Activated CD8-positive, alpha-beta memory T cell treated with anti-CD3 and anti-CD28 coated beads, Interleukin-2, amount 10 ng/mL, durations not matched to agents 7 days and 5 days (primary cell): ENCODE measurements at regions not wholly inside any gene's neighbourhood (a gene's known extent, or its start where the extent isn't known, plus 50 kb on each side); places are given as distances from the start of the nearest gene placed in this dataset.

ENCODE experiments used
- ATAC-seq: fragments of 150-1000 bp; cut with Tn5 transposase; one replicate; pipeline ENCODE4 v1.10.0; 2021; ENCODE audit warnings: moderate library complexity
- CTCF ChIA-PET: fragments of 350-600 bp; sonication (Branson Sonifier 250); formaldehyde crosslinking; loops from one replicate; lab custom pipeline; 2021; ENCODE audit warnings: antibody characterized with exemption; lab: Charles Lee
- DNase-seq: peaks from one replicate; pipeline ENCODE4 v3.0.0-alpha.2; 2020
- H3K27ac Mint-ChIP-seq: one replicate; pipeline ENCODE4 v1.8.0; 2021; ENCODE audit warnings: mild to moderate bottlenecking, mixed read lengths
- H3K27me3 Mint-ChIP-seq: one replicate; pipeline ENCODE4 v1.8.0; 2021; ENCODE audit warnings: mixed read lengths
- H3K36me3 Mint-ChIP-seq: one replicate; pipeline ENCODE4 v1.8.0; 2021; ENCODE audit warnings: mild to moderate bottlenecking, mixed read lengths
- H3K4me1 Mint-ChIP-seq: one replicate; pipeline ENCODE4 v1.8.0; 2021; ENCODE audit warnings: mixed read lengths
- H3K4me3 Mint-ChIP-seq: one replicate; pipeline ENCODE4 v1.8.0; 2021; ENCODE audit warnings: mild to moderate bottlenecking, moderate library complexity, mixed read lengths
- H3K9me3 Mint-ChIP-seq: one replicate; pipeline ENCODE4 v1.8.0; 2022; ENCODE audit warnings: low read depth, mixed read lengths

DNA sequence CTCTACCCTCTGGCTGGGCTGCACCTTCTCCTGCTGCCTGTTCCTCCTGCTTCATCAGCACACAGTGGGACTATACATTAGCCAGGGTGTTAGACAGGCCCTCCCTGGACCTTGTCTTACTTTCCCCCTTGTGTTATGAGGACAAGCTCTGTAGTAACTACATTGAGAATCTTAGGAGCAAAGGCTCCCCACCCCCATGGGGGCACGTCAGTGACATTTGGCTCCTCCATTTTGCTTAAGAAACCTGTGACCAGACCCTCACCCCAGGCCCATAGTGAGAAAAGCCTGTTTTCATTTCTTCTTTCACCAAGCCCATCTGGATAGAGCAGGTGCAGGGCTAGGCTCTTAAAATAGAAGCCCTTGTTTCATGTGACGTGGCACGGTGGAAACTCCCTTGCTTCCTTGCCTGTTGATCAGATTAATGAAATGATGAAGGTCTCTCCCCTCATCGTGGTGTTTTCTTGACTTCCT lies 146.7 kb downstream of the RPIA start:
- Mint-ChIP-seq H3K27ac (no peak overlapping the region), H3K27me3 (peaks cover 42% of the 10 kb centered on the region), H3K4me3 (no peak overlapping the region), H3K36me3 (no peaks in the 10 kb centered on the region), H3K9me3 (no peaks in the 10 kb centered on the region), H3K4me1 (no peaks in the 10 kb centered on the region)
- ATAC-seq: no peak
- CTCF ChIA-PET: interaction anchor here (1.3 kb wide), 1 partner anchor 42 kb away, joined by 3 read pairs; no protein-coding TSS in a partner anchor
- DNase-seq: no peak

DNA sequence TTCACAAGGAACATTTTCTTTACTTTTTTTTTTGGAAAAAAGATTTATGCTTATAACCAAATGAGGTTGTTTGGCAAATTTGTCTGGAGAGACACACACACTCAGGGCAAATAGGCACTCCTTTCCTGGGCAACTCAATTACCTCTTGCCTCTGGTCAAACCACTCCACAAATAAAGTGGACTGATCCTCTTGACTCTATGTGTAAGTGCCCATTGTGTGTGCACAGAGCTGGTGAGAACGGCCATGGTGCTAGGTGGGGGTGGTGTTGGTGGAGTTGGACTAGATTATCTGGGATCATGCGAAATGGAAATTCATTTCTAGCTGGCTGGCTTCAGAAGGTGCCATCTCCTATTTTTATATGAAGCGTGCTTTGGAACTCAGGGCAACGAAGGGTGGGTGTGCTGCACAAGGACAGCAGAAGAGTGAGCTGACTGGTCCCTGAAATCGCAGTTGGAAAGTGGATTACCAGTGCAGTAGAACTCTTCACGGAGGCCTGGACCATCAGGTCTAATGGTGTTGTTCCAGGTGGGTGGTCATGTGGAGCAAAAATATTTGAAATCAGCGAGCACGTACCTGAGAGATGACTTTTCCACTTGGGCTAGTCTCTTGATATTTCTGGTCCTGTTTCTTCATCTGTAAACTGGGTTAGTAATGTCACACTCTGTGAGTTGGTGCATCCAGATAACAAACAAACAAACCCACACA lies 149.9 kb downstream of the RPIA start:
- no peak overlapping the region for H3K27ac Mint-ChIP-seq
- no peak for DNase-seq
- no peaks in the 10 kb centered on the region for H3K36me3 Mint-ChIP-seq
- no peaks in the 10 kb centered on the region for H3K9me3 Mint-ChIP-seq
- H3K4me1 Mint-ChIP-seq: no peaks in the 10 kb centered on the region
- peaks cover 43% of the 10 kb centered on the region for H3K27me3 Mint-ChIP-seq
- no peak overlapping the region for H3K4me3 Mint-ChIP-seq
- CTCF ChIA-PET: interaction anchor here (1.5 kb wide), 1 partner anchor 8 kb away, joined by 3 read pairs; no protein-coding TSS in a partner anchor
- no peak for ATAC-seq

DNA sequence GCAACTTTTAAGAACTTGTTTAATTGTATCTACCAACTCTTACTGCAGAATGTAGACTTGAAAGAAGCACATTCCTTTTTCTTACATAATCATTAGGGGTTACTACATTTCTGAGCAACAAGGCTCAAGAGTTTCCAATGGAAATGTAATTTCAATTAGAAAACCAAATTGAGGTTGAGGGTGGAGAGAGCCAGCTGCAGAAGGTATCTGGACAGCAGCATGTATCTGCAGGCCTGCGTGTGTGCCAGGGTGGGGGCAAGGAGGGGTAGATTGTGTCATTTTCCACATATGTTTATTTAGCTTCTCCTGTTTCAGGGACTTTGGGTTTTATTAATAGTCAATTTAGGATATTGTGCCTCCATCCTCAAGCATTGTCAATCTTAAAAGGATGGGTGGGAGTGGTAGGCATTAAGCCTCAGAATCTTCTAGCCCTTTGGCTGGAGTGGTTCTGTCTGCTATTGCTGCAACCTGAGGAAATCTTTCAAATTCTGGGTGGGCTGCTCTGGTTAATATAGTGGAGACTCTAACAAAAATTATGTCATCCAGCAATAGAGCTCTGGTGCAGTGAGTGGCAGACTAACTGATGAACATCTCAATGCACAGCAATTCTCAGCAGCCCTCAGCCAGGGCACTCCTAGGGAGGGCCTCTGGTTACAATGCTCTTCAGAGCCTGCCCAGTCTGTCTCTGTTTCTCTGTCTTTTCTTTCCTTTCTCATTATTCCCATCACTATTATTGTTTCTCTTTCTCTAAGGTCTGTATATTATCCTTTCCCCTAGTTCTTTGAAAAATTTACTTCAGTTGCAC lies 151.4 kb downstream of the RPIA start:
- Mint-ChIP-seq H3K27ac (no peak overlapping the region), H3K4me1 (no peaks in the 10 kb centered on the region), H3K27me3 (peaks cover 48% of the 10 kb centered on the region), H3K9me3 (no peaks in the 10 kb centered on the region), H3K36me3 (no peaks in the 10 kb centered on the region), H3K4me3 (no peak overlapping the region)
- DNase-seq (no peak), ATAC-seq (no peak)
- CTCF ChIA-PET: interaction anchor here (1.3 to 1.5 kb wide), 2 partner anchors 10 to 11 kb away, joined by 3 read pairs; no protein-coding TSS in a partner anchor

DNA sequence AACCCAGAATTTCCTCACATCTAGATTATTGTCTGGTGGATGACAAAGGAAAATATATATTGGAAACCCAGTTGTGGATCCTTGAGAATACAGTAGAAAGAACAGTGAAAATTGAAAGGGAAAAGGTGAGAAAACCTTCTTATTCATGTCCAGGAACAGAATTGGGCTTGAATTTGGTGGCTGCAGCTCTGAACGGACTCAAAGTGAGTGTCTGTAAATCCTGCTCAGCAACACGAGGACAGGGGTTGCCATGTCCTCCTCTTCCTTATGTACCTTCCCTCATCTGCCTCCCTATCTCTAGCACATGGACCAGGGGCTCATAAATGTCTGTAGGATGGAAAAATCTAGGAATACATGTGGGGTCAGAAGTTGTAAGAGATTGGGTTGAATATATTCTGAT lies 152.2 kb downstream of the RPIA start:
- ATAC-seq: no peak
- CTCF ChIA-PET: no interaction called here

DNA sequence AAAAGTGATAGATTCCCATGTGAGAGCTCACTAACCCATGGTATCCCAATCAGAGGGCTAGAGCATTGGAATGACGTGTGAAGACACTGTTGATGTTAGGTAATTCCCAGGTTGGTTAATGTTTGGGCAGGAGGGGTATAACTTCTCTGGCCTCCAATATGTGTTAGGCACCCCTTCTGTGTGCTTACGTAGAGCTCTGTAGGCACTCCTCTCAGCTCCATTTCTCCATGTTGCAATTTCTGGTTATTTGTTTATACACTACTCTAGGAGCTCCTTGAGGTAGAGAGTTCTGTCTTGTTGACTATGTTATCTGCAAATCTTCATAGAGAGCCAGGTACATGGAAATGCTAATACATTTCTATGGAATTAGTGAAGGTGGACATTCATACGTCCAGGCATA lies 153.5 kb downstream of the RPIA start:
- H3K4me1 Mint-ChIP-seq: no peaks in the 10 kb centered on the region
- no peak overlapping the region for H3K4me3 Mint-ChIP-seq
- no peaks in the 10 kb centered on the region for H3K9me3 Mint-ChIP-seq
- no peak for DNase-seq
- H3K27me3 Mint-ChIP-seq: peaks cover 56% of the 10 kb centered on the region
- H3K27ac Mint-ChIP-seq: no peak overlapping the region
- CTCF ChIA-PET: no interaction called here
- ATAC-seq: no peak
- H3K36me3 Mint-ChIP-seq: no peaks in the 10 kb centered on the region

More for the DNA sequence above, 152.2 kb downstream of the RPIA start:
- Mint-ChIP-seq H3K9me3 (no peaks in the 10 kb centered on the region), H3K27ac (no peak overlapping the region), H3K4me1 (no peaks in the 10 kb centered on the region), H3K36me3 (no peaks in the 10 kb centered on the region), H3K27me3 (peaks cover 54% of the 10 kb centered on the region), H3K4me3 (no peak overlapping the region)
- no peak for DNase-seq

DNA sequence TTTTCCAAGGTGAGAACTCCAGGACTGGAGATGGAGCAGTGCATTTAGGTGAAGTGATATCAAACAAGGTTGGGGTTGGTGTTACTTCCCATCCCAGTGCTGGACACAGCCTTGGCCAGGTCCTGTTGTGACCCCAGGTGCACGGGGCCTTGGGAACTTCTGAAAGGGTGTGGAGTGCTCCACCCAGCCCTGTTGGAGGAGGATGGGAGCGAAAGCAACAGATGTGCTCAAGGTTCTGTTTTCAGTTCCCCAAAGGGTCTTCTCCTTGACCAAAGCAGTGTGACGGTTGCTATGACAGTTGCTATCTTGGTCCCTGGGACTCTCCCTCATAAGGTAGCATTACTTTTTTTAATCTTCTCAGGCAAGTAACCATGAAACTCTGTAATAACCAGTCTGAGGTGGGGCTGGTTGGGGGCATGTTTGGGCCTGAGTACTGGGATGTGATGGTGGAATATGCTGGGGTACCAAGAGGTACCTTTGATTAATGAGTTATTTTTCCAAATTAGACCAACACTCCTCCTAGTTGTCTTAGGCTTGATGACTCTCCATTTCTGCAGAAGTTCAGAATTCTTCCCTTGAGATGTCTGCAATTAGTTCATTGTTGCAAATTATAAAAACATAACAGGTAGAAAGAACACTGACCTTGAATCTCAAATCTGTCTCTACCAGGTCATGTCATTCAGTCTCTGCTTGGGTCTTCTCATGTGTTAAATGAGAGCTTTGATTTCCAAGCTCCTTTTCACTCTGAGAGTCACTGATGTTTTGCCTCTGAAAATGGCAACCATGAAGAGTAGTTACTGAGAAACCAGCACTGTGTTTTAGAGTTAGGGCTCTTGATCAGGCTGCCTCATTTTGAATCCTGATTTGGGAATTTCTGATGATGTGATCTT lies 154.5 kb downstream of the RPIA start:
- Mint-ChIP-seq H3K4me3 (no peak overlapping the region), H3K27me3 (peaks cover 51% of the 10 kb centered on the region), H3K4me1 (no peaks in the 10 kb centered on the region), H3K36me3 (no peaks in the 10 kb centered on the region), H3K9me3 (no peaks in the 10 kb centered on the region), H3K27ac (no peak overlapping the region)
- DNase-seq: no peak
- no peak for ATAC-seq
- CTCF ChIA-PET: no interaction called here

DNA sequence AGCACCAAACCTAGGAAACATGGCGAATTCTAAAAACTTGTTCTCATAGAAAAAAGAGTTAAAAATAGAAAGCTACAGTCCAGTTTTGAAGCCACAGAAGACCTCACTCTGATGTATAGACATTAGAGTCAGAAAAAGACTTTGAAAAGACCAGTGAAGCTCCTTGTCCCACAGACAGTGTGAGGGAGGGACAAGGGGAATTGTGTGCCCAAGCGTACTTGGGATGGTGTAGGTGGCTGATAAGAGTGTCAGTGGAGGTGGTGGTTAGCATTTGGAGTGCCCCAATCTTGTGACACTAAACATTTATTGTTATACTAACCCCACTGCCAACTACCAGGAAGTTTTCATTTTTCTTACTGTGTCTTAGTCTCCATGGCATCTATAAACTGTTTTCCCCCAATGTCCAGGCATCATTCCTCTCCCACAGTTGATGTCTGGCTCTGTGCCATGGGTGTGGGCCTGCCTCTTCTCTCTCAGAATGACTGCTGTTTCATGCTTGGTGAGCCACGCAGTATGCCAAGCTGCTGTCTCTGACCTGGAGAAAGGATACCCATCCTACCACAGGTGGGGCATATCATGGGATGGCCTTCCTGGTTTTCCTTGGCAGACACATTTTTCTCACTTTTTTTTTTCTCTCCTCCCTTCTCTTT lies 161.4 kb downstream of the RPIA start:
- CTCF ChIA-PET: interaction anchor here (0.6 to 1.6 kb wide), 3 partner anchors 21 to 113 kb away, joined by 3 read pairs; no protein-coding TSS in a partner anchor
- DNase-seq (no peak), ATAC-seq (no peak)
- H3K36me3 Mint-ChIP-seq: no peaks in the 10 kb centered on the region
- no peak overlapping the region for H3K27ac Mint-ChIP-seq
- no peak overlapping the region for H3K4me3 Mint-ChIP-seq
- peaks cover 8% of the 10 kb centered on the region for H3K4me1 Mint-ChIP-seq
- H3K27me3 Mint-ChIP-seq: peaks cover 29% of the 10 kb centered on the region
- no peaks in the 10 kb centered on the region for H3K9me3 Mint-ChIP-seq

DNA sequence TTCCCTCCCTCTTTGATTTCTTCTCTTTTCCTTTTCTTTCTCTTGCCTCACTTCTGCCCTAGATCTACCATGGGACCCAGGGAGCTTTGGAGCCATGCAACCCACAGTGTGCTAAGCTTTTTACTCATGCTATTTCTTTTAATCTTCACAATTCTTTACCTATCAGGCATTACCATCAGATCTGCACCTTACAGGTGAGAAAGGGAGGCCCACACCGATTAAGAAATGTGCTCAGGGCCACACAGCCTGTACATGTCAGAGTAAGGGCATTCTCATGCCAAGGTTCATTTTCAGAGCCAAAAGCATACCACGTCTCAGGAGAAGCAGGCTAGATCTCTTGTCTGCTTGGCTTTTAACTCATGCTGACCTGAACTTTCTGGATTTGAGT lies 161.9 kb downstream of the RPIA start:
- peaks cover 25% of the 10 kb centered on the region for H3K27me3 Mint-ChIP-seq
- H3K36me3 Mint-ChIP-seq: no peaks in the 10 kb centered on the region
- no peak overlapping the region for H3K4me3 Mint-ChIP-seq
- peaks cover 12% of the 10 kb centered on the region for H3K4me1 Mint-ChIP-seq
- DNase-seq: no peak
- no peak for ATAC-seq
- CTCF ChIA-PET: no interaction called here
- no peaks in the 10 kb centered on the region for H3K9me3 Mint-ChIP-seq
- no peak overlapping the region for H3K27ac Mint-ChIP-seq

DNA sequence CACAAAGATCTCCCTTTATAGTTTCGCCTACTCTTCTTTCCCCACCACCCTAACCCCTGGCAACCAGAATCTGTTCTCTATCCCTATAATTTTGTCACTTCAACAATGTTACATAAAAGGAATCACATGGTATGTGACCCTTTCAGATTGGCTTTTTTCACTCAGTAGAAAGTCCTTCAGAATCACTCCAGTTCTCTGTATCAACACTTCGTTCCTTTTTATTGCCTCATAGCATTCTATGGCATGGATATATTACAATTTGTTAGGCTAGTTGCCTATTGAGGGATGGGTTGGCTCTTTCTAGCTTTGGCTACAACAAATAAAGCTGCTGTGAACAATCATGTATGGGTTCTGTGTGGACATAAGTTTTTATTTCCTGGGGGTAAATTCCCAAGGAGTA lies 163.1 kb downstream of the RPIA start:
- no peaks in the 10 kb centered on the region for H3K9me3 Mint-ChIP-seq
- H3K4me1 Mint-ChIP-seq: peaks cover 12% of the 10 kb centered on the region
- CTCF ChIA-PET: no interaction called here
- no peaks in the 10 kb centered on the region for H3K36me3 Mint-ChIP-seq
- DNase-seq (no peak), ATAC-seq (no peak)
- peaks cover 21% of the 10 kb centered on the region for H3K27me3 Mint-ChIP-seq
- H3K27ac Mint-ChIP-seq: no peak overlapping the region
- no peak overlapping the region for H3K4me3 Mint-ChIP-seq

DNA sequence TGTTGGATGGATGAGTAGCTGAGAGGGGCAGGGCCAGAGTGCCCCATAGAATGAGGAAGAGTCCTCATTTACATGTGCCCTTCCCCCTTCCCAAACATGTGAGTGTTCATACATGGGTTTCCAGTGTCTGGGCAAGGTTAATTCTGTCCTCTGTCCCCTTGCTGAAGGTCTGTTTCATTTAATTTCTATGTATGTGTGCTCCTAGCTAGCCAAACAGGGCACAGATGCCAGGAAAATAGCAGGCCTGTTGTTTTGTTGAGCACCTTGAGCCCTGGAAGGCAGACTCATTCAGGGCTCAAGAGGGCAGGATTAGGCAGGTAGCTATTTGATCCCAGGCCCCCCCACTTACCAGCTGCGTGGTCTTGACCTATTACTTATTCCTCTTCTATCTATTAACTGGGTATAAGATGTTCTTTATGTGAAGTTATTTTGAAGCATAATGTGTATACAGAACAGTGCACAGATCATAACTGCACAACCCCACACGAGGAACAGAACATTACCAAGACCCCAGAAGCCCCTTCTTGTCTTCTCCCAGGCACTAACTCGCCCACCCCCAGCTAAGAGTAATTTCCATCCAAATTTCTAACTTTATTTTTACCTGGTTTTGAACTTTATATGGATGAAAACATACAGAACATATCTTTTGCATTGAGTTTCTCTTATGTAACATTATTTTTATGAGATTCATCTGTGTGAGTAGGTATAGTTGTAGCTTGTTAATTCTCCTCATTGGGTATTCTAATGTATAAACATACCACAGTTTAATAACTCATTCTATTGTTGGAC lies 164.3 kb downstream of the RPIA start:
- ATAC-seq (no peak), DNase-seq (no peak)
- no peak overlapping the region for H3K4me3 Mint-ChIP-seq
- peaks cover 12% of the 10 kb centered on the region for H3K4me1 Mint-ChIP-seq
- H3K27ac Mint-ChIP-seq: no peak overlapping the region
- CTCF ChIA-PET: interaction anchor here (0.9 to 1.3 kb wide), 2 partner anchors 23 to 25 kb away, joined by 3 to 4 read pairs; no protein-coding TSS in a partner anchor
- H3K36me3 Mint-ChIP-seq: no peaks in the 10 kb centered on the region
- H3K9me3 Mint-ChIP-seq: no peaks in the 10 kb centered on the region
- peaks cover 22% of the 10 kb centered on the region for H3K27me3 Mint-ChIP-seq

DNA sequence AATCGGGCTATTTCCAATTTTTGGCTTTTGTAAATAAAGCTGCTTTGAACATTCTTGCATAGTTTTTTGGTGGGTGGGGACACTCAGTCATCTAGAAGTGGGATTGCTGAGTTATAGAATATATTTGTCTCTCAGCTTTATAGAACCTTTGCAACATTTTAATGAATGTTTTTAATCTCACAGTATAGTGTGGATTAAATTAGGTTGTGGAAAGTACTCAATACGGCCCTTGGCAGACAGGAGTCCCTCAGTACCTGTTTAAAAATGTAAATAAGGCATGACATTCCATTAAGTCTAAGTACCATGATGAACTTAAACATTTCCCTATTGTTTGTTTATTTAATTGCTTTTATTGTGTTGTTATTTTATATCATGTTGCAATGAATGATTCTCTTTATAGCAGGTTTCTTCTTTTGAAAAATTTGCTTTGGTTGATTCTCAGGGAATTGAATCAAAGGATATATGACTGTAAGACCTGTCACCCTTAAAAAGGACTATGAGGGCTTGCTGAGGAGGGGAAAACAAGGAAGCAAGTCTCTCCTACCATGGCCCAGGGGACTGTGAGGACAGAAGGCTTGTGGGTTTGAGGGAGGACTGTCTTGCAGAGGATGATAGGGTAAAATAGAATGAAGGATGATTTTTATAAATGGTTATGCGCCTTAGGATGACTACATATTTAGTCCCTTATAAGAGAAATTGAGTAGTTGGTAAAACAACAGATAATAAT lies 165.1 kb downstream of the RPIA start:
- Mint-ChIP-seq H3K27me3 (peaks cover 27% of the 10 kb centered on the region), H3K27ac (no peak overlapping the region), H3K9me3 (no peaks in the 10 kb centered on the region), H3K4me3 (no peak overlapping the region), H3K4me1 (peaks cover 12% of the 10 kb centered on the region), H3K36me3 (no peaks in the 10 kb centered on the region)
- no peak for ATAC-seq
- CTCF ChIA-PET: interaction anchor here (1.3 kb wide), 1 partner anchor 24 kb away, joined by 4 read pairs; no protein-coding TSS in a partner anchor
- DNase-seq: no peak
